ENCODE measurements at regions not wholly inside any gene's neighbourhood (a gene's known extent, or its start where the extent isn't known, plus 50 kb on each side); places are given as distances from the start of the nearest gene placed in this dataset.

DNA sequence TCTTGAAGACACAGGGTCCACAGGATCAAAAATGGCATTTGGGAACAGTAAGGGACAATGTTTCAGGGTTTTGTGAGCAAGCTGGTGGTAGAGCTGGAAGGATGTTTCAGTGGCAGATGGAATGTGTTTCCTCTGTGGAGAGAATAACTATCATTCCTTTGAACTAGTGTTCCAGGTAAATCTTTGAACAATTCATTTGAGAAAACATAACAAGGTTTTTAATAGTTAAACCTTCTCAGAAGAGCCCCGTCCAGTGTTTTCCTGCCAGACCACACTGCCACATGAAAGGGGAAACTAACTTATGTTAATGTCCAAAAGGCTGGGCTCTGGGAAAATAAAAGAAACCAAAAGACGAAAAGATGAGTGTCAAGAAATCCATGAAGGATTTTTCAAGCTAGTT is 207.0 kb upstream of the ZNF462 start:
- DNase-seq (ENCODE audit: low read depth): no peak

DNA sequence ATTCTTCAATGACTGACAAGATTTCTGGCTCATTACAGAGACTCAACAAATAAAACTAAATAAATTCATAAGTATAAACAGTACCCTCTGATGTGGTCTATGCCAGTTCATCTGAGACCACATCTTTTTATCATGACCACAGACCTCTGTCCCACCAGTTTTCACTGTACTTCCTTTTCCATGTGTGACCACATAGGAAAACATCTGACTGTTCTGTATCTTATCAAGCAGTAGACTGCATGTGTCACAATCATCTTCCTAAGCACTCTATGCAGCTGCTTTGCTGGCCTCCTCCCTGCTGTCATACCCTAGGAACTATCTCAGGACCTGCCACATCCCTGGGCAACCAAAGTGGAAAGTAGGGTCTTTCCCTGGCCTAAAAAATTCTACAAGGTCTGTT is 205.0 kb upstream of the ZNF462 start:
- DNase-seq (ENCODE audit: low read depth): no peak

DNA sequence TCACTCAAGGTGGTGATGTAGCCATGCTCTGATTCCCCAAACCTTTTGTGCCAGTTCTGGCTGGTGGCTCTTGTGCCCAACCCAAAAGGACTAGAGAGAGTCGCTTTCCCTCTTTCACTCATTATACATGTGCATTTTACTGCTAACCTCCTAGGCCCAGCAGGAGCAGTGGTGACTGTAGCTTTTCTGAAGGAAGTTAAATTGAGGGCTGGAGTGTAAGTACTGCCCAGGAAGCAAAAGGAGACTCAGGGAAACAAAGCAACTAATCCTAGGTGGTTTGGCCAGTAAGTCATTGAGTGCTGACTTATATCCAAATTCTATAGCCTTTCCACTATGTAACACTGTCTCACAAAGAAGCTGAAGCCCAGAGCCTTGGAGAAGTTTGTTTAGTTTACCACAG is 194.4 kb upstream of the ZNF462 start:
- DNase-seq (ENCODE audit: low read depth): no peak

DNA sequence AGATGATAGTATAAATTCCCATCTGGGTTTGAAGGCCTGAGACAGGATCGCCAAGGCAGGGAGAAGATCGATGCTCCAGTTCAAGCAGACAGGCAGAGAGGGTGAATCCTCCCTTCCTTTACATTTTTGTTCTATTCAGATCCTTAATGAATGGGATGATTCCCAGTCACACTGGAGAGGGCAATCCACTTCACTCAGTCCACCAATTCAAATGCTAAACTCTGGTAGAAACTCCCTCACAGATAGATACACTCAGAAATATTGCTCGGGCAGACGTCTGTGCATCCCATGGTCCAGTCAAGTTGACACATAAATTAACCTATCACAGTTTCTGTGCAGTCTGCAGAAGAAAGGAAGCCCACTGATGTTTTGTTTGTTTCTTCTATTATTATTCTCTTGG is 193.1 kb upstream of the ZNF462 start:
- DNase-seq (ENCODE audit: low read depth): no peak

DNA sequence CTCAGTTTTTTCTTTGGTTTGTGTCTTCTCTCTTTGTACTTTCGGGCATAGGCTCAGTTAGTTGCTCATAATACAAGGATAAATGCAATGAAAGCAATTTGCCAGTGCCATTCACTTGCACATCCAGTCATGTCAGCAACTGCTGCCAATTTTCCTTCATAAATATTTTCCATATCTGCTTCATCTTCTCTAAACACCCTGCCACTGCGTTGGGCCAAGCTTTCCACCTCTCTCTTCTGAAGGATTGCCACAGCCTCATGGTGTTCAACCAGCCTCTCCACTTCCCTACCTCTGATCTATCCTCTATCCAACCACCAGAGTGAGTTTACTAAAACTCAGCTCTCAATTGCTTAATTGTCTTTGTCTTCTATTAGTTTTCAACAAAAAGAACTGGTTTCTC is 192.5 kb upstream of the ZNF462 start:
- DNase-seq (ENCODE audit: low read depth): no peak

DNA sequence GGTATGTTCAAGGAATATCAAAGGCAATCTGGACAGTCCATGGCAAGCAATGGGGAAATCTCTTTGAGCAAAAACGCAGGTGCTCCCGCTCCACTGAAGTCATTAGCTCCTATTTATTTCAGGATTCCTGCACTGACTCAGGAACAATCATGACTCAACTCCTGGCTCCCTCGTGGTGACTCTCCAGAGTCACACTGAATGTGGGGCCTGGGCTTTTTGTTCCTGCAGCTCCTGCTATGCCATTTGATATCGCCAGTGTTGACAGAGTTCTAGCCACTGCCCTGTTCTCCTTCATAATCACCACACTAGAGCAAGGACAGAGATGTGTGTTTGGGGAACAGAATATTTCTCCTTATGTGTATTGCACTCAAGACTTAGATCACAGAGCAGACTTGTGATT is 187.2 kb upstream of the ZNF462 start:
- DNase-seq (ENCODE audit: low read depth): no peak

DNA sequence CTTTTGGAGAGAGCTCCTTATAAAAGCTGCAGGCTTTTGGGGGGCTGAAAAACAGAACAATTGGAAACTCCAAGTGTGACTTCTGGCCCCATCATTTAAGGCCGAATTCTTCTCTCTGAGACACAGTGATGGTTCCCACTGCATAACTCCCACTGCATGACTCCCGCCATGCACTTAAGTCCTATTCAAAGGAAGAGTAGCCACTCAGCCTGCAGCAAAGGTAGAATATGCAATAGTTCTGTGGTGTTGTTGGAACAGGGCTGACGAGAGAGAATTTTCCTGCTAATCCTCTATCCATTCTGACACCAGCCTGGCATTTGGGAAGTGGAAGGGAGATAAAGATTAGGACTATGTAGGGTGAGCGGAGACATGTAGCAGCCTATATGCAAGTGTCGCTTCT is 185.6 kb upstream of the ZNF462 start:
- DNase-seq (ENCODE audit: low read depth): no peak

DNA sequence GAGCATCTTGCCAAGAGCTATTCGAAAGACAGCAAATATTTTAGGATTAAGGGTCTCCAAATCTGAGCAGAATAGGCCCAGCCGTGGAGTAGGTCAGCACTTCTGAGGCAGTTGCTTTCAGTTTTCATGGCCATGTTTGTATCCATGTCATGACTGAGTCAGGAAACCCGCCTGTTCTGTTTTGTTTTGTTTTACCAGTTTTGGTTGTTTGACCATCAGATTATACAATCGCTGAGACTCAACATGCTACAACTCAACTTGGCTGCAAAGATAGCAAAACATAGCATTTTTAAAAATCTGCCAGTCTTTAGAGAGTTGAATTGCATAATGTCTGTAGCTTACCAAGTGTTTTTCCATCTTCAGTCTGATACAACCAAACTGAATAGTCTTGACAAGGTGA is 185.1 kb upstream of the ZNF462 start:
- no peak for DNase-seq (ENCODE audit: low read depth)

DNA sequence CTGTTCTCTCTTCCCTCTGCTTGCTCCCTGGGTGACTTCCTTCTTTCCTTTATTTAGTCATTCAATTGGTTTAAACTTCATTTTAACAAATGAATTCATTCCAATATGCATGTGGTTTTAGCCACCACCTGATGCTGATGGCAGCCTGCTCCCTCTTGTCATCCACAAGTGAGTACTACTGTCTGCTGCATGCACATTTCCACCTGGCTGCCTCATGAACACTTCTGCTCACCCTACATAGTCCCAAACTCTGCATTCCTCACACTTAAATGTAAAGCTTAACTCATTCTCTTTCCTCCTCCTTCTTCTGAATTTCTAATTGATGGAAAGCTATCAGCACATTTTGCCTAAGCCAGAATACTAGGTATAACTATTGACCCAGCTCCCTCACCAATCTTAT is 184.7 kb upstream of the ZNF462 start:
- DNase-seq (ENCODE audit: low read depth): no peak

DNA sequence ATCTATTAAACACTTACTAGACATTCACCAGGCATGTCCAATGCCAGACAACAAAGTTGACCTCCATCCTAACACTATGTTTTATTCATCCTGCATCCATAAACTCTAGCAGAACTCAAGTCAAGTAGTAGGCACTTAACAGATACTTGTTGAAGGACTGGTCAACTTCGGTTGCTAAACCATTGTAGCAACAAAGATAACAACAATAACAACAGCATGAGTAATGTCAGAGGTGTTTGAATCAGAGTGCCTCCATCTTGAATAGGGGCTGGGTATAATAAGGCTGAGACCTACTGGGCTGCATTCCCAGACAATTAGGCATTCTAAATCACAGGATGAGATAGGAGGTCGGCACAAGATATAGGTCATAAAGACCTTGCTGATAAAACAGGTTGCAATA is 180.5 kb upstream of the ZNF462 start:
- no peak for DNase-seq (ENCODE audit: low read depth)

DNA sequence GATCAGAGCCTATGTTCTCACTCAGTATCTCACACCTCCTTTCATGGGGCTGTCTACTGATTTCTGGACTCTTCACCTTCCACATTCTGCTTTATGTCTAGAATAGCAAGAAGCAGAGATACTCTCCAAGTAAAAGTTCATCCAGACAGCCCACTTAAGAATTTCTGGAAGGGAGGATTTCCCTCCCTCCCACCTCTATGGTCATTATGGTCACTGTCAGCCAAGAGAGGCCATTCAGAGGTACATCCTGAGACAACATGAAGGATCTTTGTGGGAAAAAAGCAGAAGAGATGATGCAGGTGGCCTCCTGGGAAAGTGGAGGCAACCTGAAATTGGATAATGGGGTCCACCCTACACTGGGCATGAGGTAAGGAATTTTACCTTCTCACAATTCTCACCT is 179.5 kb upstream of the ZNF462 start:
- no peak for DNase-seq (ENCODE audit: low read depth)

DNA sequence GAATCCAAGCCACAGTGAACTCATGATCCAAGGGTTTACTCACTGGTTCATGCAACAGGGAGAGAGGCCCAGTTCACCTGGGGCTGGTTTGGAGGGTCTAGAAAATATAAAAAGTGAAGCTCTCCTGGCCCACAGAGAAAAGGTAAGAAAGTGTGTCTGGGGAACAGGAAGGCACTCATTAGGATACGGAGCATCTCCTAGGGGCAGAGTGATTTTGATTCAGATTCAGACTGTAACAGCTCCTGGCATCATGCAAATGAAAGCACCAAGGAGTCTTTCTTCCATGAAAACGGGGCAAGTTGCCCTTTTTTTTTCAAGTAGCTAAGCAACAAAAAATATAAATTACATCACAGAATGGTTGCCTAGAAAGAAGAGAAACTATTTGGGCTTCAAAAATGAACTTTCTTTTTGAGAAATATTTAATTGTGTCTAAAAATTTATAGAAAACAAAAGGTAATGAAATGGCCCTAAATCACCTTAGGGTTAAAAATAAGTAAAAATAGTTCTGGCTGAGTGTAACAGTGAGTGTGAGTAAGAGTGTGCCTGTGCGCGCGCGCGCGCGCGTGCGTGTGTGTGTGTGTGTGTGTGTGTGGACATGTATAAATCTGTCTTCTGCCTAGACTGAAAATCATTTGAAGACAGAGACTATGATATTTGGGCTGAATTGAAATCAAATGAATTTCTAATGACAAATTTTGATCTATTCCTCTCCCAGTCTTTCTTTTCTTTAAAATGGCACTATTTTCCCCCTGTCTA is 177.8 kb upstream of the ZNF462 start:
- DNase-seq (ENCODE audit: low read depth): no peak

DNA sequence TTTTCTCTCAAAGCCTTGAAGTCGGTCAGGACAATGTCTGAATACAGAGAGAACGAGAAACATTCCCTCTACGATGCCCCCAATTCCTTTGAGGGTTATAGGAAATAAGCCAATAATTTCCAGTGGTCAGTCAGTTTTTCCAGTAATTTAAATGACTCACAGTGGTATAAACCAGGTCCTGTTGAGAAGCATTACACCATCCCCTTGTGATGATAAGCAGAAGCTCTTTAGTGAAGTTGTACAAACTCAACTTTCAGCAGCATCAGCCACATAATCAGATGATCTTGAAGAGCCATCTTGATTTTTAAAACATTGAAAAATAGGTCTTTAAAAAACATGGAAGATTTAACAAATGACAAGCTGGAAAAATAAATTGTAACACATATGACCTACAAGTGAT is 173.9 kb upstream of the ZNF462 start:
- no peak for DNase-seq (ENCODE audit: low read depth)

DNA sequence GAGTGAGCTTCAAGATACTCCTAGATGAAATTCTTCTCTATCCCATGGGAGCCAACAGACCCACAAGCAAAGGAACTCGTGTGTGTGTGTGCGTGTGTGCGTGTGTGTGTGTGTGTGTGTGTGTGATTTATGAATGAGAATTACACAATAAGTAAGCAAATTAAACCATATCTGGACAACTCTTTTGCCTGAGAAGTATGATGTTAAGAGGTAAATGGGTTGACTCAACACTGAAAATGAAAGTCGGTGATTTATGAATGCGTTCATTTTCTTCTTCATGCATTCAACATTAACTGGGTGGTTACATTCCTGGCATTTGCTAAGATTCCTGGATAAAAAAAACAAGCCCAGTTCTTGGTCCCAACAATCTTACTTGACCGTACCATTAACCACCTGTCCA is 171.3 kb upstream of the ZNF462 start:
- no peak for DNase-seq (ENCODE audit: low read depth)

DNA sequence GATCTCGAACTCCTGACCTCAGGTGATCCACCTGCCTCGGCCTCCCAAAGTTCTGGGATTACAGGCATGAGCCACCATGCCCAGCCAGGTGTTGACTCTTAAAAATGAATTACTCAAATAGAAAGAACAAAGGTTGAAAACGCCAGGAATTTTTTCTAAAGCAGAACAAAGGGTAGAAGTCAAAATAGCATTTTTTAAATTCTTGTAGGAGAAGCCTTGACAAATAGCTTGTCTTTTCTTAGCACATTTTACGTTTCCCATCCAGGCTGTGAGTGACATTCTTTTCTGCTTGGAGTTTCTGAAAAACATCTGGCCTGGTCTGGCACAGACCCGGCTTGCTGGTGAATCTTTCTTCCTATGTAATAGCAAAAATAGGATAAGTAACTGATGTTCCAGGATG is 169.4 kb upstream of the ZNF462 start:
- no peak for DNase-seq (ENCODE audit: low read depth)

DNA sequence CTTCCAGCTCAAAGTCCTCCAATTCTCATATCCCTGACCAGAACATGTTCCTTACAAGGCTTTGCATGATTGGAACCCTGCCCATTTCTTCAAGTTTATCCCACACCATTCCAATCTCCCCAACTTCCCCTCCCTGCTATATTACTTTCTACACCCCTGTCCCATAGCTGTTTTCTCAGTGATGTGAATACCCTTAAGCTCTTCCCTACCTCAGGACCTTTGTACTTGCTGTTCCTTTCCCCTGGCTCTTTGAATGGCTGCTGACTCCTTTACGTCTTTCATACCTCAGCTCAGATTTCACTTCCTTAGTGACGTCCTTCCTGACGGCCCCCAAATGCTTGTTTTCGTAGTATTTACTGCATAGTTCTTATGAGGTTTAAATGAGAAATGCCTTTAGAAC is 166.2 kb upstream of the ZNF462 start:
- no peak for DNase-seq (ENCODE audit: low read depth)

DNA sequence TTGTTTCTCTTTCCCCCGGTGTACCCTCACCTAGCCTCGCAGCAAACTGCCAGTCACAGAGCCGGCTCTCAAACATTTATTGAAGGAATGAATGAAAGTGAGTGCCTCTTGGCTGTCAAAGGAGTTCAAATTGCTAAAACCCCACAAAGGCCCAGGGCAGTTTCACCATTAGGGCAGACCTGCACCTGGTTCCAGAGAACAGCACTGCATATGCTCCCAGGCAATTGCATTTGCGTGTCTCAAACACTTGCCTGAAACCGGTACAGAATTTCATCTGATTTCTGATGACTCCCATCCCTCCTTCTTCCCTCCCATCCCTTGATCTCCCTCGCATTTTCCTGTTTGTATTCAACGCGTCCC is 165.6 kb upstream of the ZNF462 start:
- DNase-seq (ENCODE audit: low read depth): no peak

DNA sequence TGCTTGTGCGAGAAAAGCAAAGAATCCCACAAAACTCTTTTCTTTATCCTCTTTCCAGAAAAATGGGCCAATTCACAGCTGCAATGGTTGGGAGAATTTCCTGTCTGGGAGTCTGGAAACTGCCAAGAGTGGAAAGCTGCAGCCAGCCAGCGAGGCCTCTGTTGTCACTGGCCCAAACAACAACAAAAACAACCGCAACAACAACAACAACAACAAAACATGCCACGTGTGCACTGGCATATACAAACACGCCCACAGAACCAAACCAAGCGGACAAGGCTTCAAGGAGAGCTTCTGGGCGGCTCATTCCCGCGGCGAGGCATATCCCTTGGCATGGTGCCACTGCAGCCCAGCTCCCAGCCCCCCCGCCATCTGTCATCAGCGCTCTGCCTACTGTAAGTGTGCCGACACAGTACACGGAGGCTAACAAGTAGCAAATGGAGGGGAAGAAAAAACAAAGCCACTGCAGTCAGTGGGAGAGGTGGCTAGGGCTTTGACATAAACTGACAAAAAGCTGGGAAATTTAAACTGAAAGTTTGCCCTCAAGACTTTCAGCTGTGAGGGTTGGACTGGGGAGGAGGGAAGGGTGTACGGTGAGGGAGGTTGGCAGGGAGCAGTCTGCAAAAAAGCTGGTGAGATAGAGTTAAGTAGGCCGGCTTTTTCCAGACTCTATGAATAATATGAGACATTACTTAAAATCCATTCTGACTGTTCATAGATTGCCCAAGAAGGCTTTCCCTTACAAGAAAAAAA is 165.0 kb upstream of the ZNF462 start:
- DNase-seq (ENCODE audit: low read depth): no peak

DNA sequence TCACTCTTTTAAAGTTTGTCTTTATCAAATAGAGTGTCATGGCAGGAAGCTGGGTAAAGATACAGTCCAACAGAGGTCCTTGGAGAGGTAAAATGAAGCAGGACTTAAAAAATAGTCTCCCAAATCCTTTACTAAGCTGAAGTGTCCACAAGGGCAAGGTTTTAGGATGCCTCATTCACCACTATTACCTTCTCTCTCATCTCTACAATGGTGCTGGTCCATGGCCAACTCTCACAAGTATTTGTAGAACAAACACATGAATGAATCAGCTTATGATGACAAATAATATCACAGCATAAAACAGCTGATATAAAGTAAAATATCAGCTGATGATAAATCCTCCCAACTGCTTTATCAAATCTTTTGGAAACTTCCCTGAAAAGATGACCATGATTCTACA is 162.3 kb upstream of the ZNF462 start:
- no peak for DNase-seq (ENCODE audit: low read depth)

DNA sequence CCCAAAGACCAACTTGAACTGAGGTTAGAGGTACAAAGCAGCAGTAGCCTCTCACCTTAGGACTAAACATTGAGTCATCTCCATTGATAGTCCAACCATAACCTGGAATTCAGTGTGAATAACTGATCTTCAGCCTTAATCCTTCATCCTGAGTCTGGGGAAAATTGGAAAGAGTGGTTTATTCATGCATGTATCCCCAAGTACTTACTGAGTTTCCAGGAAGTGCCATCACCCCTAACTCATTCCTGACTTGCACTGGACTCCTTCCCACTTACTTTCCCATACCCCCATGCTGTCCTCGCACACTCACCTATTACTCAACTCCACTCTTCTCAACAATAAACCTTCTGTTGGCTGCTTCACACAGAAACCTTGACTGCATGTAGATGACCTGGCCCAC is 161.4 kb upstream of the ZNF462 start:
- no peak for DNase-seq (ENCODE audit: low read depth)

DNA sequence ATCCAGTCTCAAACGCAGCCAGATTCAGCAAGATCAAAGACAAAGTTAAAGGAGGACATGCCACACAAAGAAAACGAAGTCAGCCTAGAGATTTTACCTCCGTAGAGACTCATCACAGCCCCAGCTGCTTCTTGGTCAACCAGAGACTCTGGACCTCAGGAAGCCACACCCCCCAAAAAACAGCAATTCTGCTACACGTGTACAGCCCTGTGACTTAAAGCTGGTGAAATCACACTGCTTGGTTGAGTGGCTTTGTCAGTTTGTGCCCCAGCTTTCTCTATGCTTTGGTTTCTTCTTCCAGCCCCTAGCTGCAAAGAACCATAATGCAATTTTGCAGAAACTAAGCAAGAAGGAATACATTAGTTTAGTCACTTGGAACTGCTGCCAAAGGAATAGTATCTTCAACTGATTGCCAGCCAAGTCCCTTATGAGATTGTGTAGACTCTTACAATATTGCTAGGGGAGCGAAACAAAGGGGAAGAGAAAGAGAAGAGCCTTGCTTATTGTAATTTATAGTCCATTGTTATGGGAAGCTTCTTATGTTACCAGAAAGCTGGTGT is 158.8 kb upstream of the ZNF462 start:
- DNase-seq (ENCODE audit: low read depth): no peak

DNA sequence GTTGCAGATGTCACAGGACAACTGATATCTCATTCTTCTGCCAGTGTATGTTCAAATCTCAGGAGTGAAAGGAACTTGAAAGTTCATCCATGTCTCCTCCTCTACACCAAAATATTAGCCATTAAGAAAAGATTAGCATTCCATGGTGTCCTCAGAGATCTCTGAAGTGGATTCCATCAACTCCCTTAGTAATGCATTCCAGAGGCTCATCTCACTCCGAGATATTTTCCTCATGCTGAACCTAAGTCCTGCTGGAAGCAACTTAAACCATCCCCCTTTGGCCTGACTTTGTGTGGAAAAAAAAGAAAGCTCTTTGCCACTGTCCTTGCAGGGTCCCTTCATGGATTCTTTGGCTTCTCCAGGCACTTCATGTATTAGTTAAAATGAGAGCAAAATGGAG is 155.7 kb upstream of the ZNF462 start:
- DNase-seq (ENCODE audit: low read depth): no peak

DNA sequence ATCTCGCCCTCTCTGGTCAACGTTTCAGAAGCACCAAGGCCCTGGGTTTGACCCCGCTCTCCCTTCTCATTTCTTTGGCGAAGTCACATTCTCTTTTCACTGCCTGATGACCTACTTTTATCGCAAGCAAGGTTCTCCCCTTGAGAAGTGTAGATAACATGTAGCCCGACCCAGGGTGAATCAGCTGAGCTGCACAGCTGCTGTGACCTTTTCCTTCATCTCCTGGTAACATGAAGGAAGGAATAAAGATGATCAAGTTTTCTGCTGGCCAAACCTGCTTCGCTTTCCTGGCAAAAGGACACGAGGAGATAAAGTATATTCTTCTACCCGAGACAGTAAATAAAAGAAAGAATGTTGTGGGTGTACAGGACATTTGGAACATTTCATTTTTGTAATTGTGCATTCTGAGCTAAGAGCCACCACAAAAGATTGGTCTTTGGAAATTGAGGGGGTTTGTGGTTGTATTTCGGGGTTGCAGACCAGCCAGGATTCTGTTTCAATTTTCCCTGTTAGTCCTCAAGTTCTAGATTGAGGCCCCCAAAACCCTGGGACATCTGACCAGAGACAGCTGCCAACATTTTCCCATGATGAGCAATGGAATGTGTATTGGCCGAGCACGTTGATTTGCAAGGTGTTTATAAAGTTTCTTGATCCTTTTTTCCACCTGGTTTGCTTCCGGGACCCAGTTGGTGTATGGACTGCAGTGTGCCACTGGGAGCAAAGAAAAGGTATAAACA is 155.1 kb upstream of the ZNF462 start:
- DNase-seq (ENCODE audit: low read depth): no peak

Data from stimulated activated CD8-positive, alpha-beta memory T cell treated with anti-CD3 and anti-CD28 coated beads, Interleukin-15, amount 100 ng/mL, for 24 hours (primary cell).